ENCODE measurements at regions not wholly inside any gene's neighbourhood (a gene's known extent, or its start where the extent isn't known, plus 50 kb on each side); places are given as distances from the start of the nearest gene placed in this dataset.
"Not testable (repeated sequence)": the region's sequence is repeated elsewhere in the genome, so short reads cannot be mapped to it uniquely, and the experiment has no call there.

DNA sequence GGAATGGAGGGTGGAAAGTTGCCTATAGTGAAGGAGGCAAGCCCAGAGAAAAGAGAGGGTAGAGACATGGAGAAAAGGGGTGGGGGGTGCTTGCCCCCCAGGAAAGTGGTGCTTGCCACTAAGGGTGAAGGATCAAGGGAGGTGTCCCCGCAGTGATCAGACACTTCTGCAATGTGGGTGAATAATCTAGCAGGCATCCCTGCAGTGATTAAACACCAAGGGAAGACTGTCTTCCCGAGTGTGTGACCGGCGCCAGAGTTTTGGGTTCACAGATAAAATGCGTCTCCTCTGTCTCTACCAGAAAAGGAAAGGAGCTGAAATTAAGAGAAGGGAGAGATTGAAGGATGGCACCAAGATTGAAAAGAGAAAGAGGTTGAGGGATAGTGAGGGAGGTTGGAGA is 1076.9 kb downstream of the DNAJB9 start:
- not testable (repeated sequence) for DNase-seq

DNA sequence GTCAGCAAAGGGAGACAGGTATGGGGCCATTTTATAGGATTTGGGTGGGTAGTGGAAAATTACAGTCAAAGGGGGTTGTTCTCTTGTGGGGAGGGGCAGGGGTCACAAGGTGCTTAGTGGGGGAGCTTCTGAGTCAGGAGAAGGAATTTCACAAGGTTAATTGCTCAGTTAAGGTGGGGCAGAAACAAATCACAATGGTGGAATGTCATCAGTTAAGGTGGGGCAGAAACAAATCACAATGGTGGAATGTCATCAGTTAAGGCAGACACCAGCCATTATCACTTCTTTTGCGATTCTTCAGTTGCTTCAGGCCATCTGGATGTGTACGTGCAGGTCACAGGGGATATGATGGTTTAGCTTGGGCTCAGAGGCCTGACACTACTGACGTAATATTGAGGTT is 1077.6 kb downstream of the DNAJB9 start:
- not testable (repeated sequence) for DNase-seq

DNA sequence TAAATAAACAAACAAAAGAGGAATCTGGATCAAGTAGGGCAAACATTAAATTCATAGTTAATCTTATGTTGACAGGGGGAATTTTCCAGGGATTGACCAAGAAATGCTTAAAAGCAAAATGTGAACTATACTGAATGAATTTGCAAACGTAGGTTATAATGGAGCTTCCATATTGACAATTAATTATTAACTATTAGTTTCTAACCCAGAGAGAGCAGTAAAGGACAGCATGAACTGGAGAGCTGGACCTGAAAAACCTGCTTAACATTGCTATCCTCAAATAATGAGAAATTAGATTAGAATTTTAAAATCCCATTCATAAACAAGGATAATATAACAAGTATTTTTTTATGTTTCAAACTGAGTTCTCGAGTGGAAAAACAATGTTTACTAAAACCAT is 1089.6 kb downstream of the DNAJB9 start:
- DNase-seq, result no peak

DNA sequence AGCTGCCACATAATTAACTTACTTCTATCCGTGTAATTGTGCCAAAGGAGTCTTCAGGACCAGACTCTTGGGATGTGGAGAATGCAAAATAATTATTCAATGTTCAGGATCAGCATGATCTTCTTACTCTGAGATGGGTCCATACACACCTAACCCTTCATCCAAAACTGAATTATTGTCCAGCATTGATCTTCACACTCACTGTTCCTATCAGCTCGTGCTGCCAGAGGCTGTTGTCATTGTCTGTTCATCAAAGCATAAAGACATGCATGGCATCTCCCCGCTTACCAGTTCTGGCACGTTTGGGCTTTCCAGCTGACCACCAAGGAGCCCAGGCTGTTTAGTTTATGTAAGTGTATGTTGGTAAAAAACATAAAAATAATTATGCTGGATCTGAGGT is 1090.7 kb downstream of the DNAJB9 start:
- no peak for DNase-seq

DNA sequence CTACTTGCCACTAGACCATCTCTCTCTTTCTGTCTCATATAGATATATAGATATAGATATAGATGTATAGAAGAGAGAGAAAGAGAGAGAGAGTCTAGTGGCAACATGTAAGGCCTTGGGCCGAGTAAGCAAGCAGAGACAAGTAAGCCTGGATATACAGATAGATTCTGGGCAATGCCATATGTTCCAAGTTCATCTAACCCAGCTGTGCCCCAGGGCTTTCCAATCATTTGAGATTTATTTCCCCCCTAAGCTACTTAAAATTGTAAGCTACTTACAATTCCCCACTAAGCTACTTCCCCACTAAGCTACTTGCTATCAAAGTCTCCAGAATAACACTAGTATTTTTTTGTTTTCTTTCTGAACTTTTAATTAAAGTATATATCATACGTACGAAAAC is 1094.1 kb downstream of the DNAJB9 start:
- no peak for DNase-seq

DNA sequence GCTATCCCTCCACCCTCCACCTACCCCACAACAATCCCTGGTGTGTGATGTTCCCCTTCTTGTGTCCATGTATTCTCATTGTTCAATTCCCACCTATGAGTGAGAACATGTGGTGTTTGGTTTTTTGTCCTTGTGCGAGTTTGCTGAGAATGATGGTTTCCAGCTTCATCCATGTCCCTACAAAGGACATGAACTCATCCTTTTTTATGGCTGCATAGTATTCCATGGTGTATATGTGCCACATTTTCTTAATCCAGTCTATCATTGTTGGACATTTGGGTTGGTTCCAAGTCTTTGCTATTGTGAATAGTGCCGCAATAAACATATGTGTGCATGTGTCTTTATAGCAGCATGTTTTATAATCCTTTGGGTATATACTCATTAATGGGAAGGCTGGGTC is 1117.6 kb downstream of the DNAJB9 start:
- DNase-seq, result not testable (repeated sequence)

DNA sequence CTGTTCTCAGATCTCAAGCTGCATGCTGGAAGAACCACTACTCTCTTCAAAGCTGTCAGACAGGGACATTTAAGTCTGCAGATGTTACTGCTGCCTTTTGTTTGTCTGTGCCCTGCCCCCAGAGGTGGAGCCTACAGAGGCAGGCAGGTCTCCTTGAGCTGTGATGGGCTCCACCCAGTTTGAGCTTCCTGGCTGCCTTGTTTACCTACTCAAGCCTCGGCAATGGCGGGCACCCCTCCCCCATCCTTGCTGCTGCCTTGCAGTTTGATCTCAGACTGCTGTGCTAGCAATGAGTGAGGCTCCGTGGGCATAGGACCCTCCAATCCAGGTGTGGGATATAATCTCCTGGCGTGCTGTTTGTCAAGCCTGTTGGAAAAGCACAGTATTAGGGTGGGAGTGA is 1122.9 kb downstream of the DNAJB9 start:
- not testable (repeated sequence) for DNase-seq

DNA sequence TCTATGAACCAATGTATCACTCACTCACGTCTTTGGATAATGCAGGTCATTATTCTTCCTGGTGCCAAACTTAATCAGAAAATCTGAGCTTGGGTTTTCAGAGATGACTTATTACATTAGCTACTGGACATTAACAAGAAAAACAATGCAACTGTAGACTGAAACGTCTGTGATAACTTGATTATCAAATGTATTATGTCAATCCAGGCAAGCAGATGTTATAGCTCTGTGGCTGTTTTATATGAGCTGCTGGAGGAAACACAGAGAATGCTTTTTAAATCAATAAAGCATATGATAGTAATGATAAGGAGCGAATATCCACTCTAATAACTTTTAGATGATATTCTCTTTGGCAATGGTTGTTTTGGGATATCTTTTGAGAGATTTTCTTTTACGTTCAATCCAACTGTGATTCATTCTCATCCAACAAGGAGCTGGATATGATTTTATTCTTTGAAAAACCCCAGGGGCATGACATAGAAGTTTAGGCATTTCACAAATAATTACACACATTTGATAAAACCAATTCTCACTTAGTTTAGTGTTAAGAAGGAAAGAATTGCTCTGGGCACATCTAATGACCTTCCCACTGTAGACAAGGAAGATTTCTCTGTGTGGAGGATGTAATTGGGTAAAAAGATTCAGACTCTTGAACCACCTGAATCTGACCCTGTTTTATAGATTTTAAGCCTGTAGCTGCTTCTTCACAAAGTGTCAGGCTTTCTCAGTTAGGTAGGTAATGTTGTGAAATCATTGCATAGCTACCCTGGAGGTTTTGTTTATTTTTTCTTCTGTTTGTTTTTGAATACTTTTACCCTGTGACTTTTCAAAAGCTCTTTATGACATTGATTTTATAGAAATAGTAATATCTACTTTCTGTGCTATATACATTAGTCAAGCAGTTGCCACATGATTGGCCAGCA is 1124.7 kb downstream of the DNAJB9 start:
- DNase-seq, result no peak

DNA sequence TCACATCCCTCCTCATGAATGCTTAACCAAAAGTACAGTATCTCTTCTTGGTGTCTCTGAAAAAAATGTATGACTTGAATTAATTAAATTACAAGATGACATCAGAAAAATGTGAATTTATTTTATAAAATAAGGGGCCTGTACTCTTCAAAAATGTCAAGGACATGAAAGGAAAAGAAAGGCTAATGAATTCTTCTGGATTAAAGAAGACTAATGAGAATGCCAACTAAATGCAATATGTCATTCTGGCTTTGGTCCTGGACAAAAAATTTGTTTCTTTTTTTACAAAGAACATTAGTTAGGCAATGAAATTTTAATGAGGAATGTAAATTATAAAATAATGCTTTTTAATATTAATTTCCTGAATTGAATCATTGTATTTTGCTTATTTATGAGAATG is 1125.7 kb downstream of the DNAJB9 start:
- no peak for DNase-seq

DNA sequence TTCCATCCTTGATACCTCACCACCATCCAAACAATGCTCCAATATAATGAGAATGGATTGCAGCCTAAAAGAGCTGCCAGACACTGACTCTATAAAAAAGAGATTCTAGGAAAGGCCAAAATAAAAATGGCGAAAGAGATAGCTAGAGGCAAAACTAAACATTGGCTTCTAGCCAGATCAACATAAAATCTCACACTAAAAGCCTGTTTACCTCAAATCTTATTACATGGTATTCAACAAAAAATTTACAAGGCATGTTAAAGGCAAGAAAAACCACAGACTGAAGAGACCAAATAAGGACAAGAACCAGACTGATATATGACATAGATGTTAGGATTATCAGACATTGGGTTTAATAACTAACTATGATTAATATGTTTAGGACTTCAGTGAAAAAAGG is 1127.0 kb downstream of the DNAJB9 start:
- DNase-seq, result no peak

DNA sequence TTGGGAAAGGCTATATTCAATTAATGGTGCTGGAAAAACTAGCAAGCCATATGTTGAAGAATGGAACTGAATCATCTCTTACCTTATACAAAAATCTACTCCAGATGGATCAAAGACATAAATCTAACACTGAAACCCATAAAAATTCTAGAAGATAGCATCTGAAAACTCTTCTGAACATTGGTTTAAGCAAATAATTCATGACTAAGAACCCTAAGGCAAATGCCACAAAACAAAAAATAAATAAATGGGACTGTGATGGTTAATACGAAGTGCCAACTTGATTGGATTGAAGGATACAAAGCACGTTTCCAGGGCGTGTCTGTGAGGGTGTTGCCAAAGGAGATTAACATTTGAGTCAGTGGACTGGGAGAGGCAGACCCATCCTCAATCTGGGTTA is 1130.0 kb downstream of the DNAJB9 start:
- no peak for DNase-seq

DNA sequence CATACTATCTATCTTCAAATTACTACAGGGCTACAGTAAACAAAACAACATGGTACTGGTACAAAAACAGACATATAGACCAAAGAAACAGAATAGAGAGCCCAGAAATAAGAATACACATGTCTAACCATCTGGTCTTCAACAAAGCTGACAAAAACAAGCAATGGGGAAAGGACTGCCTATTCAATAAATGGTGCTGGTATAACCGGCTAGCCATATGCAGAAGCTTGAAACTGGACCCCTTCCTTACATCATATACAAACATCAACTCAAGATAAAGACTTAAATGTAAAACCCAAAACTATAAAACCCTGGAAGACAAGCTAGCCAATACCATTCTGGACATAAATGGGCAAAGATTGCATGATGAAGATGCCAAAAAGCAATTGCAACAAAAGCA is 1143.7 kb downstream of the DNAJB9 start:
- DNase-seq, result no peak

DNA sequence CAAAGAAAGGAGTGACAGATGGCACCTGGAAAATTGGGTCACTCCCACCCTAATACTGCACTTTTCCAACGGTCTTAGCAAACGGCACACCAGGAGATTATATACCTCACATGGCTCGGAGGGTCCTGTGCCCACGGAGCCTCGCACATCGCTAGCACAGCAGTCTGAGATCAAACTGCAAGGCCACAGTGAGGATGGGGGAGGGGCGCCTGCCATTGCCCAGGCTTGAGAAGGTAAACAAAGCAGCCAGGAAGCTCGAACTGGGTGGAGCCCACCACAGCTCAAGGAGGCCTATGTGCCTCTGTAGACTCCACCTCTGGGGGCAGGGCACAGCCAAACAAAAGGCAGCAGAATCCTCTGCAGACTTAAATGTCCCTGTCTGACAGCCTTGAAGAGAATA is 1149.7 kb downstream of the DNAJB9 start:
- not testable (repeated sequence) for DNase-seq

DNA sequence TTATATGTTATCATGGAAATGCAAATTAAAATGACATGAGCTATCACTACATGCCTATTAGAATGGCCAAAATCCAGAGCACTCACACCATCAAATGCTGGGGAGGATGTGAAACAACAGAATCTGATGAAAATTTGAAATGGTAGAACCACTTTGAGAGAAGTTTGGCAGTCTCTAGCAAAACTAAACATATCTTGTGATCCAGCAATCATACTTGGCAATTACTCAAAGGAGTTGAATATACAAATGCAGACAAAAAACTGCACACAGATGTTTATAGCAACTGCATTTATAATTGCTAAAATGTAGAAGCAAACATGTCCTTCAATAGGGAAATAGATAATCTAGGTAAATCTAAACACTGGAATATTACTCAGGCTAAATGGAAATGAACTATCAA is 1164.9 kb downstream of the DNAJB9 start:
- no peak for DNase-seq

DNA sequence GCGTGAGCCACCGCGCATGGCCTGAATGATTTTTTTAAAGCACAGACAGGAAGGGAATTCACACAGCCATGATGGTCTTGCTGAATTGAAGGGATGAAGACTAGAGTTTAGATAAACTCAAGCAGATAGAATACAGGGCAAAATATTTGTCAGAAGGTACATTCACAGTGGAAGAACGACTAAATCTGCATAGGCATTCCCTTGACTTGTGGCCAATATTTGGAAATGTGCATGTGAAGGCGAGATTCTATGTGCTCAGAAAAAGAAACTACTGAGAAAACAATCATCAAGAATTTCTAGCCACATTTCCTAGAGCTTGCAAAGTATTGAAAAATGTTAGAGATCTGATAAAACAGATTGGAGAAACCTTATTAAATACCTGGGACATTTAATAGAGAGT is 1166.2 kb downstream of the DNAJB9 start:
- no peak for DNase-seq

DNA sequence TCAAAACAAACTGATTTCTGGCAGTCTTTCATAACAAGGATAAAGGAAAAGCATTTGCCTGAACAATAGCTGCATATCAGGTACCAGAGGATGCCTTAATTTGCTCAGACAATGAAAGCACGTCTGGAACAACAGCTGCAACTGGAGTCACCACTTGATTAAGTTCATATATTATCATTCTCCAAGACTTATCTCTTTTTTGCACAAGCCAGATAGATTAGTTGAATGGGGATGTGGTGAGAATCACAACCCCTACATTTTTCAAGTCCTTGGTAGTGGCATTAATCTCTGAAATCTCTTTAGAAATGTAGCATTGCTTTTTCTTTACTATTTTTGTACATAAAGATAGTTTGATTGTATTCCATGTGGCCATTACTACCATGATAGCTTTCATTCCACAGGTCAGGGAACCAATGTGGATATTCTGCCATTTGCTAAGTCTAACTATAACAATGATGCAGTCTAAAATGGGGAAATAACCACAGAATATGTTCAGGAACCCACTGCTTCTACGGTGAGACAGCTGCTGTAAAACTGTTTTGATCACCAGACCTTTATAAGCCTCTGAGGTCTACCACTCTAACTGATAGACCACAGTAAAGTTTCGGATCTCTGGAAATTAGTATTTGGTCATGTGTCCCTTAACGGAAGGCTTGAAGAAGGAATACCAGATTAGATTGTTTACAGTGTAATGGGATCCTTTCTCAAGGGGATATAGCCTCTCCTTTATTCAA is 1176.2 kb downstream of the DNAJB9 start:
- DNase-seq, result no peak

DNA sequence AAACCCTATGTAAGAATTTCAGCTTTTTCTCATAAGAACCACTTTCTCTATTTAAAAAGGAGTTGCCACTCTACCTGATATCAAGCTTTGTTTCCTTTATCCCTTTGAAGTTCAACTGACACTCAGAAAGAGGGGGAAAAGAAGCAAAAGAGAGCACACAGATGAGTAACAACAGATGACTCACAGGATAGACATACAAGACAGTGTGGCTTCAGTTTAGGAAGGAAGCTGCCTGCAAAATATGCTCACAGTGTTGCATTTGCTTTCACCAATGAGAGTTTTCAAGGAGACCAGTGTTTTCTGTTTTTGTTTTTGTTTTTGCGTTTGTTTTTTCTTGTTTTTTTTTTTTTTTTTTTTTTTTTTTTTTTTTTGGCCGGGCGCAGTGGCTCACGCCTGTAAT is 1181.6 kb downstream of the DNAJB9 start:
- DNase-seq, result no peak

DNA sequence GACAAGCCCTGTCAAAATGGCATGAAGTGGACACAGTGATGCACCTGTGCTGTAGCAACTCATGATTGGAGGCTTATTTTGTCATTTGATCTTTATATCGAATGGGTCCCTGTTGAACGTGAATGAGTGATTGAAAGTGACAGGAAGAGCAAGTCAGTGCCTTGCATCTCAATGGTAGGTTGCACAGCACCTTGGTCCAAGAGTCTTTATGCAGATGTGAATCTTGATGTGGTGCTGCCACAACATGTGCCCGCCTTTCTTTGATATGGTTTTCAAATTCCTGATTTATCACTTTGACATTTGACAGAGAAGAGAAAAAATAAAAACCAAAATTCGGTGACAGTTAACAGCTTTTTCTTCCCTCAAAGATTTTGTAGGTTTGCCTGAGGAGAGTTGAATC is 1182.4 kb downstream of the DNAJB9 start:
- no peak for DNase-seq

DNA sequence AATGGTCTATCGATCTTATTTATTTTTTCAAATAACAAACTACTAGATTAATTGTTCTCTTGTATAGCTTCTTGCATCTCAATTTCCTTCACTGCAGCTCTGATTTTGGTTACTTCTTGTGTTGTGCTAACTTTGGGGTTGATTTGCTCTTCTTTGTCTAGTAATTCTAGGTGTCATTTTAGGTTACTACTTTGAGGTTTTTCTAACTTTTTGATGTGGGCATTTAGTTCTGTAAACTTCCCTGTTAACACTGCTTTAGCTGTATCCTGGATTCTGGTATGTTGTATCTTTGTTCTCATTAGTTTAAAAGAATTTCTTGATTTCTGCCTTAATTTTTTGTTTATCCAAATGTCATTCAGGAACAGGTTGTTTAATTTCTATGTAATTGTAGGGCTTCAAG is 1188.0 kb downstream of the DNAJB9 start:
- DNase-seq, result no peak

DNA sequence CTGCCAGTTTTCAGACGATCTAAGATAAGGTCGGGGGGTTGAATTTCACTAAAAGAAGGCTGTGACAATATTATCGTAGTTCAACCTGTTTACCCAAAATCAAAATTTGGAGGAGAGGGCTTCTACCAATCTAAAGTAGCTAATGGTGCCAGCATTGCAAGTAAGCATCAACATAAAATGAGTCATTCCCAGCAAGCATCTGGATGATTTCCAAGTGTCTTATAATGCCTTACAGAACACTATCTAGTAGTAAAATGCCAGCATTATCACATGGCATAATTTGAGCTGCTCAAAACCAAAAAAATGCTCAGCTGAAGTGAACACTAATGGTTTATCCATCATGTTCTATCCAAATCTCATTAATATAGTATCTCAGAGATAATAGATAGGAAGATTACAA is 1193.9 kb downstream of the DNAJB9 start:
- no peak for DNase-seq

DNA sequence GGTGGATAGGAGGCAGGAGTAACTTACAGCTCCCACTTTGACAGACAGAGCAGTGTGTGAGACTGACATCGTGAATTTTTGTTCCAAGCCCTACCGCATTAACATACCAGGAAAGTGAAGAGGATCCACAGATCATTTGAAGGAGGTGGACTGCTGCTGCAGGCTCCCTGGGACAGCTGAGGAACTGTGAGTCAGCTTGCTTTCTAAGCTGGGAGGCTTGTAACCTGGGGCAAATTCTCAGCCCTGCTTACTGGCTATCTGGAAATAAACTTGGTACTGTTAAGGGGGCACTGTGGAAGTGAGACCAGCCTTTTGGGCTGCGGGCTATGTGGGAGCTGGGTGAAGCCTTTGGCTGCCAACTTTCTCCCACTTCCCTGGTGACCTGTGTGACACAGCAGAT is 1202.5 kb downstream of the DNAJB9 start:
- DNase-seq, result no peak

DNA sequence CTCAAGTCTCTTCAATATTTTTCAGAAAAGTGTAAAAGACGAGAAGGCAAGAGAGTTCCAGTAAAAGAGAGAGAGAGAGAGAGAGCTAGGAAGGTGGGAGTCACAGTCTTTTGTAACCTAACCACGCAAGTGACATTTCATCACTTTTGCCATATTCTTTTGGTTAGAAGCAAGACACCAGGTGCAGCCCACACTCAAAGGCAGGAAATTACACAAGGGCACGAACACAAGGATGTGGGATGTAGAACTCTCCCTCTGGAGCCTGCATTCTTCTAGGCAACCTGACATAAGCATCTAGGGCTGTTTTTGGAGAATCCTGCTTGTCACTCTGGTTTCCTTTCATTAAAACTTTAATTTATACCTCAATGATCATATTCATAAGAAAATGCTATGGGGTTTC is 1213.1 kb downstream of the DNAJB9 start:
- DNase-seq, result no peak

DNA sequence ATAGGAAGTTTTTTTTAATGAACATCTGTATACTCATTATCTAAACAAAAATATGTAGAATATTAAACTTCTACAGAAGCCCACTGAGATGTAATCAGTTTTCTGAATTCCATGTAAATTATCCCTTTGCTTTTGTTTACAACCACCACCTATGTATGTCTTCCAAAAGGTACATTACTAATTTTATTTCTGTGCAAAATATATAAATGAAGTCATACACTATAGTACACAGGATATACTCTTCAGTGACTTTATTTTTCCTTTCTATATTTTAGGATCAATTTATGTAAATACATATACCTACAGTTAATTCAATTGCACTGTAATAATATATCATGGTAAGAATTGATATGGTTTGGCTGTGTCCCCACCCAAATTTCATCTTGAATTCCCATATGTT is 1236.9 kb downstream of the DNAJB9 start:
- no peak for DNase-seq

DNA sequence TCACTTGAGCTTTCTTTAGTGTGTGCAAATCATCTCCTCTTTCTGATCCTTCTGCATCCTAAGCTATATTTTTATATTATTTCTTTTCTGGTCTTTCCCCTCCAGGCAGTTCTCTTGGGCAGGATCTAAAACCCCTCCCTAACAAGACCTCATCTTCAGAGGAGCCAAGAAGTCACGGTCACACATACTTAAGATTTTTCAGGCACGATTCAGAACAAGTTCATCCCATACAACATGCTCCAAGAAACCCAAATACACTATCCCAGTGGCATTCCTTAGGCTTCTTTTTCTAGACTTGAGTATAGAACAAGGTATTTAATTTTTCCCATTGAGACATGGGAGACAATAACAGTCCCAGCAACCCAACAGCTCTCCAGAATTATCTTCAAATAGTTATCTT is 1251.5 kb downstream of the DNAJB9 start:
- no peak for DNase-seq

Measured in right hindlimb (tissue), 1 donor.